ENCODE measurements at regions not wholly inside any gene's neighbourhood (a gene's known extent, or its start where the extent isn't known, plus 50 kb on each side); places are given as distances from the start of the nearest gene placed in this dataset.

GRCh38 chr7:131778601-131779000, 222.2 kb upstream of the PODXL start:
- TF ChIP-seq EP300 (IDR thresholded peaks at IDR 0.05) (no peak), POLR2A (IDR thresholded peaks at IDR 0.05) (no peak), CTCF (IDR thresholded peaks at IDR 0.05) (no peak)
